OCI-LY1 (cell line): ENCODE measurements at regions not wholly inside any gene's neighbourhood (a gene's known extent, or its start where the extent isn't known, plus 50 kb on each side); places are given as distances from the start of the nearest gene placed in this dataset.

Source experiments
- H2AFZ ChIP-seq: fragments of 200-600 bp; sonication (generic), shearing (Covaris generic); 2 replicates; pipeline ENCODE4 v1.6.0; 2014; ENCODE audit warnings: antibody characterized with exemption, mild to moderate bottlenecking, low read length
- H3F3A ChIP-seq: fragments of 200-600 bp; sonication (generic), shearing (Covaris generic); 2 replicates; pipeline ENCODE4 v1.6.0; 2014; ENCODE audit warnings: mild to moderate bottlenecking, antibody characterized with exemption, low read length, moderate library complexity; ENCODE audit not compliant: insufficient read depth
- H3K27ac ChIP-seq: fragments of 200-600 bp; sonication (generic); 2 replicates; pipeline ENCODE4 v1.5.1; 2014; ENCODE audit warnings: low read length, mixed run types, mild to moderate bottlenecking, low read depth; ENCODE audit not compliant: poor library complexity, severe bottlenecking
- H3K27me3 ChIP-seq: fragments of 200-600 bp; sonication (generic); 2 replicates; pipeline ENCODE4 v1.6.0; 2014; ENCODE audit warnings: antibody characterized with exemption, mild to moderate bottlenecking, low read length, moderate library complexity; ENCODE audit not compliant: insufficient read depth
- H3K36me3 ChIP-seq: fragments of 200-600 bp; sonication (generic); 2 replicates; pipeline ENCODE4 v1.6.1; 2014; ENCODE audit warnings: mild to moderate bottlenecking, antibody characterized with exemption, low read length, moderate library complexity, mixed read lengths; ENCODE audit not compliant: insufficient read depth
- H3K4me1 ChIP-seq: fragments of 200-600 bp; sonication (generic); 2 replicates; pipeline ENCODE4 v1.5.1; 2014; ENCODE audit warnings: mild to moderate bottlenecking, low read length, moderate library complexity; ENCODE audit not compliant: insufficient read depth, severe bottlenecking
- H3K4me2 ChIP-seq: fragments of 200-600 bp; sonication (generic), shearing (Covaris generic); 2 replicates; pipeline ENCODE4 v1.6.1; 2014; ENCODE audit warnings: low read length
- H3K4me3 ChIP-seq: fragments of 200-600 bp; sonication (generic); 2 replicates; pipeline ENCODE4 v1.5.1; 2014; ENCODE audit warnings: low read length, low read depth, mild to moderate bottlenecking, mixed read lengths; ENCODE audit not compliant: poor library complexity, severe bottlenecking
- H3K79me2 ChIP-seq: fragments of 200-600 bp; shearing (Covaris generic); 2 replicates; pipeline ENCODE4 v1.6.1; 2016; ENCODE audit warnings: mixed run types, low read length, mixed read lengths; ENCODE audit not compliant: insufficient read depth
- H3K9ac ChIP-seq: fragments of 200-600 bp; sonication (generic), shearing (Covaris generic); 2 replicates; pipeline ENCODE4 v1.6.1; 2014; ENCODE audit warnings: mild to moderate bottlenecking, low read length, mixed read lengths
- H3K9me2 ChIP-seq: fragments of 200-600 bp; sonication (generic), shearing (Covaris generic); 2 replicates; pipeline ENCODE4 v1.6.1; 2014; ENCODE audit warnings: low read depth, mild to moderate bottlenecking, low read length, mixed read lengths
- H3K9me3 ChIP-seq: fragments of 200-600 bp; shearing (Covaris generic); 2 replicates; pipeline ENCODE4 v1.6.1; 2014; ENCODE audit warnings: low read length, mixed read lengths
- H4K20me1 ChIP-seq: fragments of 200-600 bp; sonication (generic), shearing (Covaris generic); 2 replicates; pipeline ENCODE4 v1.6.0; 2016; ENCODE audit warnings: mild to moderate bottlenecking, low read length; ENCODE audit not compliant: insufficient read depth
- CTCF ChIP-seq: fragments of 200-600 bp; sonication (generic), shearing (Covaris generic); IDR thresholded peaks from 2 replicates; pipeline ENCODE4 v1.5.1; 2017; ENCODE audit warnings: mild to moderate bottlenecking, antibody characterized with exemption, low read length, moderate library complexity, mixed read lengths
- EZH2 ChIP-seq: fragments of 200-600 bp; sonication (generic), shearing (Covaris generic); IDR thresholded peaks from 2 replicates; pipeline ENCODE4 v1.8.0; 2017; ENCODE audit warnings: borderline replicate concordance, mixed run types, mild to moderate bottlenecking, antibody characterized with exemption, low read length, moderate library complexity, mixed read lengths

- no peak overlapping the region for H3K4me3 ChIP-seq
- no peak for TF ChIP-seq CTCF
- TF ChIP-seq EZH2, result no peak
- no peak overlapping the region for H3K4me2 ChIP-seq
- no peak overlapping the region for H2AFZ ChIP-seq
- H3K27me3 ChIP-seq, result no peaks in the 10 kb centered on the region
- H3K9me2 ChIP-seq, result no peaks in the 10 kb centered on the region
- H3K9me3 ChIP-seq, result no peaks in the 10 kb centered on the region
- no peaks in the 10 kb centered on the region for H3K4me1 ChIP-seq
- H3K79me2 ChIP-seq, result no peaks in the 10 kb centered on the region
- no peaks in the 10 kb centered on the region for H4K20me1 ChIP-seq
- no peak overlapping the region for H3K27ac ChIP-seq
- H3K36me3 ChIP-seq, result no peaks in the 10 kb centered on the region
- no peak overlapping the region for H3K9ac ChIP-seq
- no peaks in the 10 kb centered on the region for H3F3A ChIP-seq
These were observed 272.6 kb upstream of the HS6ST1 start for GRCh38 chr2:128591022-128591860.

DNA sequence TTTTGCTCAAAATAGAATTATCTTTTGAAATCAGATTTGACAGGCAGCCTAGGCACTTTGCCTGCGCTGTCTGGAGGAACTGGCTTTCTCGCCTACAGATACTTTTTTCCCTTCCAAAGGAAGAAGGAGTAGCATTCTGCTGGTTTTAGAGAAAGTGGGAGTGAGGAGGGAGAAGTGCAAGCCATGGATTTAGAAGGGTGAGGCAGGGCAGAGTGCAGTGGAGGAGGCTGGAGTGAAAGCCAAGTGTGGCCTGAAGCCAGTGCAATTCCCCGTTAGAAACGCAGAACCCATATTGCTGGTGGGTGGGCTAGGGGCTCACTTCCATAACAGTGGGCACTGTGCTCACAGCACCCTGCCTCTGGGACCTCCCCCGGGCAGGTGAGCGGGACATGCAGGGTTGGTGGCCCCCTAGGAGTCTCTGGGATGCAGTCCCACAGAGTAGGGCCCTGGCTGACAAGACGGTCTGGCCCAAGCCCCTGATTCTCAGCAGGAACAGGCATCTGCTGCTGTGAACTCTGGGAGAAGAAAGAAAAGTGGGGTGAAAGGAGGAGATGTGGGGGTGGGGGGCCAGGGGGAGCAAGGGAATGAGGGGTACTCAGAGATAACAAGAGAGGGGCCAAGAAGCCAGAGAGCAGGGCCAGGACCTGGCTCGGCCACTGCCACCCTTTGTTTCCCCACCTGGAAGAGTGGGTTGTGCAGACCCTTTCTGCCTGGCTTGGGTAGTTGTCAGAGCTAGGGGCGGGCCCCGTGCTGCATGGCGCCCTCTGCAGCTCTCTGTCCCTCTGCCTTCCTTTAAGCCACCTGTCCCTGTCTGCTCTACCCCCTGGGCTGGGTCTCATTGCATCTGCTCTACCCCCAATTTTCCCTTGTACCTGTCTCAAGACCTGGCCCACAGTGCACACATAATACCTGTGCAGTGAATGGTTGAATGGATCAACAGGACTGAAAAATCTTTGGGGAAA lies 273.5 kb upstream of the HS6ST1 start:
- Histone ChIP-seq H3K9me2 (no peaks in the 10 kb centered on the region), H2AFZ (no peak overlapping the region)

DNA sequence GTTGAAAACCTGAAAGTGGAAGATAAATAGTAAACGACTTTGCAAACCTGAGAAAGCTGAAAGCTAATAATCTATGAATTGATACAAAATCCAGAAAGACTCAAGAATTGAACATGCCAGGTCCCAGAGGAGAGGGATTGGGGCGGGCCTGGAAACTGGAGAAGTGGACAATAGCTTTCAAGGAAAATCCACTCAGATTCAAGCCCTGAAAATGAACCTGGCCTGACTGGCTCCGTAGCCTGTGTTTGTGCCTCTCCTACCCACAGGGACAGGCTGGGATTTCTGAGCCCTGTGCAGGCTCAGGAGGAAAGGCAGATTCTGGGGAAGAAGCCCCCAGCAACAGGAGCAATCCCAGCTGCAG lies 274.8 kb upstream of the HS6ST1 start:
- H3K27ac ChIP-seq, result no peak overlapping the region

More for the DNA sequence above, 273.5 kb upstream of the HS6ST1 start:
- no peak overlapping the region for H3K27ac ChIP-seq
- H3K9ac ChIP-seq, result no peak overlapping the region
- no peak overlapping the region for H3K4me2 ChIP-seq
- H4K20me1 ChIP-seq, result no peaks in the 10 kb centered on the region
- H3F3A ChIP-seq, result no peaks in the 10 kb centered on the region
- H3K79me2 ChIP-seq, result no peaks in the 10 kb centered on the region
- no peaks in the 10 kb centered on the region for H3K4me1 ChIP-seq
- no peak overlapping the region for H3K4me3 ChIP-seq
- H3K36me3 ChIP-seq, result no peaks in the 10 kb centered on the region
- H3K27me3 ChIP-seq, result no peaks in the 10 kb centered on the region
- H3K9me3 ChIP-seq, result no peaks in the 10 kb centered on the region
- TF ChIP-seq EZH2, result no peak

More for the DNA sequence above, 274.8 kb upstream of the HS6ST1 start:
- Histone ChIP-seq H3K4me2 (no peak overlapping the region), H3K9me3 (no peaks in the 10 kb centered on the region), H3F3A (no peaks in the 10 kb centered on the region), H3K9me2 (no peaks in the 10 kb centered on the region), H3K27me3 (no peaks in the 10 kb centered on the region), H3K4me1 (no peaks in the 10 kb centered on the region), H3K36me3 (no peaks in the 10 kb centered on the region), H4K20me1 (no peaks in the 10 kb centered on the region), H2AFZ (no peak overlapping the region), H3K4me3 (no peak overlapping the region), H3K9ac (no peak overlapping the region), H3K79me2 (no peaks in the 10 kb centered on the region)
- TF ChIP-seq CTCF (no peak), EZH2 (no peak)
